Suprapubic skin (tissue), 4 donors: ENCODE measurements at regions not wholly inside any gene's neighbourhood (a gene's known extent, or its start where the extent isn't known, plus 50 kb on each side); places are given as distances from the start of the nearest gene placed in this dataset.

ENCODE experiments used
- POLR2A ChIP-seq, 2 donors: fragments of 450-650 bp; IDR thresholded peaks; one replicate each; pipeline ENCODE4 v1.6.1; 2017; ENCODE audit warnings: antibody characterized with exemption in 2 of 2, mild to moderate bottlenecking in 2 of 2, moderate library complexity in 2 of 2
- POLR2AphosphoS5 ChIP-seq, 3 donors: sonication (generic); formaldehyde crosslinking; IDR thresholded peaks; one replicate each; pipeline ENCODE4 v1.6.1; 2017; ENCODE audit warnings: antibody characterized with exemption in 3 of 3
- TF ChIP-seq, protein P1 (sequence below), 2 donors: fragments of 200-600 bp in 1 of 2; fragments of 450-650 bp in 1 of 2; sonication (generic) in 1 of 2; IDR thresholded peaks; one replicate each; pipeline ENCODE4 v1.5.1; 2016 to 2019; ENCODE audit warnings: antibody characterized with exemption in 2 of 2, mild to moderate bottlenecking in 1 of 2, moderate library complexity in 1 of 2

DNA sequence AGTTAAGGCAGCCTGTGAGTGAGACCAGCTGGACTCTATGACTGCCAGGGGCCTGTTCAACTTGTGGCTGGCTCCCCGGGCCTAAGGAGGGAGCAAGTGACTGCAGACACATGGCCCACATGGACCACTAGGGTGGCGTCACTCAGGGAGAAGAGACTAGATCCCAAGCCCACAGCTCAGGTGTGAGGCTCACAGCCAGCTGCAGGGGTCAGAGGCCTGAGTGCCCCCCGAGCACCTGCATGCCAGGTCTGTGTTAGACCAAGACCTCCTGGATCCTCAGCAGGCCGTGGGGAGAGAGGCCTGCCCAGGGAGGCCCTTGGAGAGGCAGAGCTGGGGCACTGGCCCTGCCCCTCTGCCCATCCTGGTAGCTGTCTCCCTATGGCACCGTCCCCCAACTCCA, 142.4 kb upstream of the RUNX3 start:
- TF ChIP-seq, protein P1, sequence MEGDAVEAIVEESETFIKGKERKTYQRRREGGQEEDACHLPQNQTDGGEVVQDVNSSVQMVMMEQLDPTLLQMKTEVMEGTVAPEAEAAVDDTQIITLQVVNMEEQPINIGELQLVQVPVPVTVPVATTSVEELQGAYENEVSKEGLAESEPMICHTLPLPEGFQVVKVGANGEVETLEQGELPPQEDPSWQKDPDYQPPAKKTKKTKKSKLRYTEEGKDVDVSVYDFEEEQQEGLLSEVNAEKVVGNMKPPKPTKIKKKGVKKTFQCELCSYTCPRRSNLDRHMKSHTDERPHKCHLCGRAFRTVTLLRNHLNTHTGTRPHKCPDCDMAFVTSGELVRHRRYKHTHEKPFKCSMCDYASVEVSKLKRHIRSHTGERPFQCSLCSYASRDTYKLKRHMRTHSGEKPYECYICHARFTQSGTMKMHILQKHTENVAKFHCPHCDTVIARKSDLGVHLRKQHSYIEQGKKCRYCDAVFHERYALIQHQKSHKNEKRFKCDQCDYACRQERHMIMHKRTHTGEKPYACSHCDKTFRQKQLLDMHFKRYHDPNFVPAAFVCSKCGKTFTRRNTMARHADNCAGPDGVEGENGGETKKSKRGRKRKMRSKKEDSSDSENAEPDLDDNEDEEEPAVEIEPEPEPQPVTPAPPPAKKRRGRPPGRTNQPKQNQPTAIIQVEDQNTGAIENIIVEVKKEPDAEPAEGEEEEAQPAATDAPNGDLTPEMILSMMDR (IDR thresholded peaks at IDR 0.05) = no peak
- TF ChIP-seq POLR2A (IDR thresholded peaks at IDR 0.05) (no peak), POLR2AphosphoS5 (IDR thresholded peaks at IDR 0.05) (no peak)
